PC-3 (cell line): ENCODE measurements at regions not wholly inside any gene's neighbourhood (a gene's known extent, or its start where the extent isn't known, plus 50 kb on each side); places are given as distances from the start of the nearest gene placed in this dataset.

Source experiments
- EZH2 ChIP-seq: fragments of 300-600 bp; sonication (generic); IDR thresholded peaks from one replicate; pipeline ENCODE4 v1.6.1; 2017; ENCODE audit warnings: antibody characterized with exemption, mild to moderate bottlenecking, low read length; ENCODE audit not compliant: unreplicated experiment
- EZH2phosphoT487 ChIP-seq: fragments of 300-600 bp; sonication (generic); IDR thresholded peaks from 2 replicates; pipeline ENCODE4 v1.6.1; 2018; ENCODE audit warnings: mild to moderate bottlenecking, antibody characterized with exemption, low read length, borderline replicate concordance
- TF ChIP-seq, protein P1 (sequence below): fragments of 300-600 bp; sonication (generic); conservative IDR thresholded peaks from 2 replicates; pipeline ENCODE4 v1.5.1; 2017; ENCODE audit warnings: antibody characterized with exemption, low read depth, mild to moderate bottlenecking, low read length

DNA sequence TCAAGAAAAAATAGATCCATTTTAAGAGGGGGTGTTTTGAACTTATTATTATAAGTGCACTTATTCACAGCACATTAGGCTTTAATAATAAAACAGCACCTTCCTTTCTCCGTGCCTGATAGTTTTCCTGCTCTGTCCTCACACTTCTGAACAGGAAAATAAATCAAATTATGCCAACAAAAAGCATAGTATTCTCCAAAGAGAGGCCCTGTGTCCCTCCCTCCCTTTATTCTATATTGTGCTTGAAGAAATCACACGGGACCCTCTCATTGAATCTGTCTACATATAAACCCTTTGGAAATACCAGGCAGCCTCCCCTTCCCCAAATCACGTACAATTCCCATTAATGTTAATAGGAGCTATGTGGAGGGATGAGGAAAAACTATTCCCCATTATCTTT lies 462.9 kb upstream of the NRSN1 start:
- TF ChIP-seq, protein P1, sequence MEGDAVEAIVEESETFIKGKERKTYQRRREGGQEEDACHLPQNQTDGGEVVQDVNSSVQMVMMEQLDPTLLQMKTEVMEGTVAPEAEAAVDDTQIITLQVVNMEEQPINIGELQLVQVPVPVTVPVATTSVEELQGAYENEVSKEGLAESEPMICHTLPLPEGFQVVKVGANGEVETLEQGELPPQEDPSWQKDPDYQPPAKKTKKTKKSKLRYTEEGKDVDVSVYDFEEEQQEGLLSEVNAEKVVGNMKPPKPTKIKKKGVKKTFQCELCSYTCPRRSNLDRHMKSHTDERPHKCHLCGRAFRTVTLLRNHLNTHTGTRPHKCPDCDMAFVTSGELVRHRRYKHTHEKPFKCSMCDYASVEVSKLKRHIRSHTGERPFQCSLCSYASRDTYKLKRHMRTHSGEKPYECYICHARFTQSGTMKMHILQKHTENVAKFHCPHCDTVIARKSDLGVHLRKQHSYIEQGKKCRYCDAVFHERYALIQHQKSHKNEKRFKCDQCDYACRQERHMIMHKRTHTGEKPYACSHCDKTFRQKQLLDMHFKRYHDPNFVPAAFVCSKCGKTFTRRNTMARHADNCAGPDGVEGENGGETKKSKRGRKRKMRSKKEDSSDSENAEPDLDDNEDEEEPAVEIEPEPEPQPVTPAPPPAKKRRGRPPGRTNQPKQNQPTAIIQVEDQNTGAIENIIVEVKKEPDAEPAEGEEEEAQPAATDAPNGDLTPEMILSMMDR = no peak
- TF ChIP-seq EZH2 (no peak), EZH2phosphoT487 (no peak)
